Forelimb muscle (tissue), 1 donor: ENCODE measurements at regions not wholly inside any gene's neighbourhood (a gene's known extent, or its start where the extent isn't known, plus 50 kb on each side); places are given as distances from the start of the nearest gene placed in this dataset.

Experiments used
- DNase-seq: peaks from one replicate; pipeline ENCODE4 v3.0.0-alpha.2; 2013; ENCODE audit warnings: low read depth

- DNase-seq, result no peak
Measured at GRCh38 chr19:16022681-16023080, 53.6 kb upstream of the TPM4 start.

DNA sequence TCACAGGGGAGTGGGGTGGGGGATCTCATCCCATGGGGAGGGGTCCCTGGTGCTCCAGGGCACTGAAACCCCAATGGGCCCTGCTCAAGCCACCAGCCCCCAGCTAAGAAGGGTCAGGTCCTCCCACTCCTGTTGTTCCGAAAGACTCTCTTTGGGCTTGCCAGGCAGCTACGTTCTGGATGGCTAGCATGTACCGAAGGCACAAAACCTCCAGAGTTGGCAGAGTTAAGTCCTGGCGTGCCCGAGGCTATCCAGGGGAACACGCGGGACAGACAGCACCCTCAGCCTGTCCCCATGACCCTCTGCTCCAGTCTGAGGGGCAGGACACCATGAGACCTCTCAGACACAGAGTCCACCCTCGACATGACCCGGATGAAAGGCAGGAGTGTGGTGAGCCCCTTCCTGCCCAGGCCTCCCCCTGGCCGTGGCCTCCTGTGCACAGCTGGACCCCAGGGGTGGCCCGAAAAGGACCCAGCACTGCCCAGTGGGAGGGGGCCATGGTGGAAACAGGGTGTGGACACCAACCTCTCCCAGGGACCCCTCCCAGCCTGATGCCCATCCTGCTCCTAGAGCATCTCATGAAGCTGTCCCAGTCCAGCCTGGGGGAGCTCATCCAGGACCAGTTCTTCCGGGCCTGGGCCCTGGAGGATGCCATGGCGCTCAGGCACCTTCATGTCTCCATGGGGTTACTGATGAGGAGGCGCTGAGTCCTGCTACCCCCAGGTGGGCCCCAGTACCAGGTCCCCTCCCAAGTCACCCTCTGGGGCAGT, 53.0 kb upstream of the TPM4 start:
- DNase-seq, result no peak

- DNase-seq, result no peak
Measured at GRCh38 chr19:16024266-16025107, 51.8 kb upstream of the TPM4 start.

- DNase-seq, result no peak
Measured at GRCh38 chr19:16025108-16026101, 50.9 kb upstream of the TPM4 start.

DNA sequence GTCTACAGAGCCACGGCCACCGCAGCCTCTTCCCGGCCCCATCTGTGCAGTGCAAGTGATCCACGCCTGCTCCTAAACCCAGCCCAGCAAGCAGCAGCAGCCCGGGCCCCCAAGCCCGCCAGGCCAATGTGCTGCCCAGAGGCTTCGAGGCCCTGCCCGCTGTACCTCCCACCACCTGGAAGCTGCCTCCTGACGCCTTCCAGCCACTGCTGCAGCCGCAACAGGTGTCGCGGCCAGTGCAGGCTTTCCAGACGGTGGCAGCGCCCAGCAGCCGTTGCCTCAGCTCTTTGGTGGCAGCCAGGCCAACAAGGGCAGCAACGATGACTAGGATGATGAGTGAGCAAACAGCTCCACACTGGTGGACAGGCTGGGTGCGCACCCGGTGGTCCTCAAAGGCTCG, 50.2 kb upstream of the TPM4 start:
- no peak for DNase-seq
